ENCODE measurements at regions not wholly inside any gene's neighbourhood (a gene's known extent, or its start where the extent isn't known, plus 50 kb on each side); places are given as distances from the start of the nearest gene placed in this dataset.

DNA sequence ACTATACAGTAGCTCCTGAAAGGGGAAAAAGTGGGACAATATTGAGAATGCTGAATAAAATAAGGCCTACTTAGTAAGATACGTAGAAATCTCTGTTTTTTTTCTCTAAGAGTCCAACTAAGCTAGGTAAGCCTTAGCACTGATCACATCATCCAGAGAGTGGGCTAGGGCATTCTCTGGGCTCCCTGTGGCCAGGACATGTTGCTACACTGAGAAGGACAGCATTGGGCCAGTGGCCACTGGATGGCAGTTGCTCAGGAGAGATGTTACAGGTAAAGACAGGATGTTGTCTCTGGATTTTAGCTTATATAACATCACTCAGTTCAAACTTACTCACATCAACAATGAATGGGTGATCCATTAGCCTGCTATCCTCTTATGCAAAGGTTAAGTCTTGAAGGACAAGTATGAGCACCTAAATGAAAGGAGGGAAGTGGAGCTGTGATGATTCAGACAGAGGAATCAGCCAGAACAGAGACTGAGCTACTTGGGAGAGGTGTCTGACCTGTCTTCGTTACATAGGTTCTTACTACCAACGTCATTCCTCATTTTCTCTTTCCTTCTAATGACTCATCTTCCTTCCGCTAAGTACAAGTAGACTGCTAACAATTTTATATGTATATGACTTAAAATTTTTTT is 226.6 kb upstream of the ADCY2 start:
- TF ChIP-seq, protein P1, sequence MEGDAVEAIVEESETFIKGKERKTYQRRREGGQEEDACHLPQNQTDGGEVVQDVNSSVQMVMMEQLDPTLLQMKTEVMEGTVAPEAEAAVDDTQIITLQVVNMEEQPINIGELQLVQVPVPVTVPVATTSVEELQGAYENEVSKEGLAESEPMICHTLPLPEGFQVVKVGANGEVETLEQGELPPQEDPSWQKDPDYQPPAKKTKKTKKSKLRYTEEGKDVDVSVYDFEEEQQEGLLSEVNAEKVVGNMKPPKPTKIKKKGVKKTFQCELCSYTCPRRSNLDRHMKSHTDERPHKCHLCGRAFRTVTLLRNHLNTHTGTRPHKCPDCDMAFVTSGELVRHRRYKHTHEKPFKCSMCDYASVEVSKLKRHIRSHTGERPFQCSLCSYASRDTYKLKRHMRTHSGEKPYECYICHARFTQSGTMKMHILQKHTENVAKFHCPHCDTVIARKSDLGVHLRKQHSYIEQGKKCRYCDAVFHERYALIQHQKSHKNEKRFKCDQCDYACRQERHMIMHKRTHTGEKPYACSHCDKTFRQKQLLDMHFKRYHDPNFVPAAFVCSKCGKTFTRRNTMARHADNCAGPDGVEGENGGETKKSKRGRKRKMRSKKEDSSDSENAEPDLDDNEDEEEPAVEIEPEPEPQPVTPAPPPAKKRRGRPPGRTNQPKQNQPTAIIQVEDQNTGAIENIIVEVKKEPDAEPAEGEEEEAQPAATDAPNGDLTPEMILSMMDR (IDR thresholded peaks at IDR 0.05; ENCODE audit: poor library complexity) = no peak
- TF ChIP-seq EZH2phosphoT487 (IDR thresholded peaks at IDR 0.05; ENCODE audit: low read depth, severe bottlenecking, unreplicated experiment) = no peak
- no peak for TF ChIP-seq EZH2 (IDR thresholded peaks at IDR 0.05; ENCODE audit: borderline replicate concordance)
